Heart left ventricle (tissue), 16 donors: ENCODE measurements at regions not wholly inside any gene's neighbourhood (a gene's known extent, or its start where the extent isn't known, plus 50 kb on each side); places are given as distances from the start of the nearest gene placed in this dataset.
A peak's percentile ranks its signal among the peaks of the same experiment; 100 is the strongest.

ENCODE experiments used
- ATAC-seq, 4 donors: fragments of 200-7000 bp; cut with Tn5 transposase; one replicate each; pipeline ENCODE4 v1.9.1; 2020 to 2022; ENCODE audit warnings: moderate library complexity in 4 of 4, mild to moderate bottlenecking in 3 of 4, moderate number of reproducible peaks in 1 of 4
- DNase-seq, 5 donors: peaks; one replicate each; pipeline ENCODE4 v3.0.0-alpha.2; 2020
- H3K27ac ChIP-seq, 12 donors: fragments of 200-600 bp; sonication (generic) in 4 of 12; one replicate each; pipeline versions ENCODE4 v1.5.0 to v1.8.0; 2016 to 2022; ENCODE audit warnings: mild to moderate bottlenecking in 2 of 12
- H3K27me3 ChIP-seq, 9 donors: fragments of 200-600 bp; sonication (generic) in 2 of 9; one replicate each; pipeline versions ENCODE4 v1.5.1 to v1.8.0; 2016 to 2022; ENCODE audit warnings: mild to moderate bottlenecking in 3 of 9
- H3K36me3 ChIP-seq, 9 donors: fragments of 200-600 bp; sonication (generic) in 2 of 9; one replicate each; pipeline versions ENCODE4 v1.5.0 to v1.8.0; 2018 to 2022; ENCODE audit warnings: mild to moderate bottlenecking in 2 of 9
- H3K4me1 ChIP-seq, 12 donors: fragments of 200-600 bp; sonication (generic) in 4 of 12; one replicate each; pipeline versions ENCODE4 v1.5.0 to v1.8.0; 2016 to 2022; ENCODE audit warnings: mild to moderate bottlenecking in 3 of 12
- H3K4me3 ChIP-seq, 12 donors: fragments of 200-600 bp; sonication (generic) in 4 of 12; one replicate each; pipeline versions ENCODE4 v1.5.0 to v1.8.0; 2017 to 2022; ENCODE audit warnings: mild to moderate bottlenecking in 9 of 12, moderate library complexity in 4 of 12
- H3K9me3 ChIP-seq, 12 donors: fragments of 200-600 bp; sonication (generic) in 4 of 12; one replicate each; pipeline versions ENCODE4 v1.5.0 to v1.8.0; 2016 to 2022; ENCODE audit warnings: mild to moderate bottlenecking in 1 of 12
- POLR2A ChIP-seq, 2 donors: fragments of 450-650 bp; IDR thresholded peaks; one replicate each; pipeline ENCODE4 v1.6.1; 2017; ENCODE audit warnings: antibody characterized with exemption in 2 of 2, mild to moderate bottlenecking in 2 of 2, moderate library complexity in 2 of 2
- WGBS, 4 donors: extraction: QIAGEN DNeasy Blood & Tissue Kit in 2 of 4; methylation state at CpG; one replicate each; pipeline versions ENCODE4 v1.1.5 to v1.1.7; 2013 to 2018; 5-methylcytosine and 5-hydroxymethylcytosine counted together
- intact Hi-C, 10 donors: fragments of 100-400 bp; cut with DNase I; formaldehyde crosslinking; loops; one replicate each; pipeline versions ENCODE4 v1.11.1 to v1.14.2; 2022
- TF ChIP-seq, protein P1 (sequence below), 12 donors: fragments of 200-600 bp; sonication (generic) in 4 of 12; IDR thresholded peaks; one replicate each; pipeline versions ENCODE4 v1.5.0 to v1.8.0; 2018 to 2022; ENCODE audit warnings: antibody characterized with exemption in 12 of 12, mild to moderate bottlenecking in 5 of 12
- donor health status: ischemic (EF 13 %, LVEDD 7.1; RV severe dilation, severe dysfunction).
- donor health status: healthy with polysubstance abuse.
- donor health status: DM: no; HTN: yes; CAD: no.
- donor health status: DM: no; HTN: no; CAD: no.
- donor health status: ischemic (EF 25% LVEDD 6.9; RV normal size, moderate dysfunction).
- donor health status: ischemic (EF 25% LVEDD 5.7; RV mildly dilated, moderate dysfunction).
- donor health status: healthy.
- donor health status: DM: yes; HTN: yes; CAD: no.
- donor health status: ischemic (EF 35%, LVEDD 5.7; RV mildly dilated, moderate dysfunction).
- donor health status: nonischemic (EF 11% LVEDD 7.7; RV severe dilation, severe dysfunction).
- donor health status: DM: yes; HTN: yes; CAD: no.
- donor health status: PGD.
- donor health status: ischemic (EF 29% LVEDD 5.4; RV normal size, mild dysfunction).
- donor health status: nonischemic (EF 23%, LVEDD 6.1; RV moderate dilation, normal function).

DNA sequence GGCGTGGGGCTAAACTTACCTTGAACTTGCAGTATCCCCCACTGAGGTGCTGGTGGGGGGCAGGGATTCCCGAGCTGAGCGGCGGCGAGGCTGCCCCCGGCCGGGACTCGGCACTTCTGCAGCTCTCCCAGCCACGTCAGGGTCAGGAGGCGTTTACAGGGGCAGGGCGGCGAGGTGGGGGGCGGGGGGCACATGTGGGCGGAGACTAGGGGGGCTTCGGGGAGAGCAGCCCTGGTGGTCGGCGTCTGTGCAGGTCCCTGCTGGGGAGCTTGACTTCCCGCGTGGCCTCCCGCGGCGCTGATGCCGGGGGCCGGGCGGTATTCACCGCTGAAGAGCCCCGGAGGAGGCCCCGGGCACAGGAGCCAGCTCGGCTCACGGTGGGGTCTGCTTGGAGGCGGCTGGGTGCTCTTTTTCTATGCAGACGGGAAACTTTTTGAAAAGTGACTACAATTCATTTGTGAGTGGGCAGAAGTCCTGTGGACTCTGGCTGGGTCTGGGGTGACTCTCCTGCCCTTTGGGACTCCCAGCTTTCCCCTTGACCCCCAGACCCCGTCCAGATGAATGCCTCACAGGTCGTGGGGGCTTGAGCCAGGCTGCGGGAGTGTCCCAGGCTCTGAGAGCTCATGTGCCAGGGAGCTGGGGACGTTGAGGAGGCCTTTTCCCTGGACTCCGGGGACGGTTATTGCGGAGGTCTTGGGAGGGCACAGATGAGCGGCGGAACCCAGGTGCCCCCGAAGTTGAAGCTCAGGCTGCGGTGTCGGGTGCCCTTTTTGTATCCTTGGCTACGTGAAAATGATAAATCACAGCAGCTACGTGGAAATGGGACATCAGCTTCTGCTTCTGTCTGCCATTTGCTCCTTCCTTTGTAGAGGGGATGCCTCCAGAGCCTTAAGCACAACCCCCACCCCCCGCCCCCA, 75.9 kb upstream of the GATA5 start:
- H3K9me3 ChIP-seq: no peaks in the 10 kb centered on the region
- intact Hi-C loops: no loop called here
- peaks cover 0 to 52% (median 12%) of the 10 kb centered on the region in 12 donors for H3K4me1 ChIP-seq
- WGBS, 4 donors: 8 to 25% (median 14%) methylated on average over 27 to 47 of the region's 47 CpGs
- H3K4me3 ChIP-seq: peak overlapping the region; percentile 48 to 93 (median 72)
- H3K36me3 ChIP-seq: peaks cover 0 to 6% (median 0%) of the 10 kb centered on the region in 9 donors
- peaks cover 4 to 64% (median 30%) of the 10 kb centered on the region in 9 donors for H3K27me3 ChIP-seq
- no peak for DNase-seq
- no peak for ATAC-seq
- TF ChIP-seq POLR2A (IDR thresholded peaks at IDR 0.05): no peak
- TF ChIP-seq, protein P1, sequence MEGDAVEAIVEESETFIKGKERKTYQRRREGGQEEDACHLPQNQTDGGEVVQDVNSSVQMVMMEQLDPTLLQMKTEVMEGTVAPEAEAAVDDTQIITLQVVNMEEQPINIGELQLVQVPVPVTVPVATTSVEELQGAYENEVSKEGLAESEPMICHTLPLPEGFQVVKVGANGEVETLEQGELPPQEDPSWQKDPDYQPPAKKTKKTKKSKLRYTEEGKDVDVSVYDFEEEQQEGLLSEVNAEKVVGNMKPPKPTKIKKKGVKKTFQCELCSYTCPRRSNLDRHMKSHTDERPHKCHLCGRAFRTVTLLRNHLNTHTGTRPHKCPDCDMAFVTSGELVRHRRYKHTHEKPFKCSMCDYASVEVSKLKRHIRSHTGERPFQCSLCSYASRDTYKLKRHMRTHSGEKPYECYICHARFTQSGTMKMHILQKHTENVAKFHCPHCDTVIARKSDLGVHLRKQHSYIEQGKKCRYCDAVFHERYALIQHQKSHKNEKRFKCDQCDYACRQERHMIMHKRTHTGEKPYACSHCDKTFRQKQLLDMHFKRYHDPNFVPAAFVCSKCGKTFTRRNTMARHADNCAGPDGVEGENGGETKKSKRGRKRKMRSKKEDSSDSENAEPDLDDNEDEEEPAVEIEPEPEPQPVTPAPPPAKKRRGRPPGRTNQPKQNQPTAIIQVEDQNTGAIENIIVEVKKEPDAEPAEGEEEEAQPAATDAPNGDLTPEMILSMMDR (IDR thresholded peaks at IDR 0.05): no peak
- H3K27ac ChIP-seq: peak overlapping the region; percentile 72 to 100 (median 92)

DNA sequence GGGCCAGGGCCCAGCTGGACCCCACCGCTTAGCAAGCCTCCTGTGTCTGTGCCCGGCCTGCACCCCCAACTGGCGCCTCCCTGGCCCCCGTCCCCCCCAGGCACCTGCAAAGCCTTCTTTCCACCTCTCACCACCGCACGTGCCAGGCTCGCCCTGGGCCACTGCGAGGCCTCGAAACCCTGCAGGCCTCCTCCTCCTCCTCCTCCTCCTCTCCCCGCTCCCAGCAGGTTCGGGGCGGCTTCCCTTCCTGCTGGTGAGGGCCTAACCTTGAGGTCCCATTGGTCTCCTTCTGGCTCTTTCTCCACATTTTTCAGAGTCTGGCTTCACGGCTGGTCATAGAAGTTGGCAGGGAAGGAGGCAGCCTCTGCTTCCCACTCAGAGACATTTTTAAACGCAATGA, 76.8 kb upstream of the GATA5 start:
- intact Hi-C loops: no loop called here
- WGBS, 4 donors: 41 to 54% (median 49%) methylated on average over 14 of the region's 14 CpGs
- TF ChIP-seq, protein P1 (IDR thresholded peaks at IDR 0.05): no peak
- no peak for TF ChIP-seq POLR2A (IDR thresholded peaks at IDR 0.05)
- peaks cover 0 to 6% (median 0%) of the 10 kb centered on the region in 9 donors for H3K36me3 ChIP-seq
- peaks cover 4 to 64% (median 30%) of the 10 kb centered on the region in 9 donors for H3K27me3 ChIP-seq
- peak overlapping the region; percentile 41 to 100 (median 92) for H3K27ac ChIP-seq
- no peak for ATAC-seq
- H3K9me3 ChIP-seq: no peaks in the 10 kb centered on the region
- peak overlapping the region; percentile 48 to 93 (median 72) for H3K4me3 ChIP-seq
- DNase-seq: no peak
- H3K4me1 ChIP-seq: peaks cover 0 to 60% (median 12%) of the 10 kb centered on the region in 12 donors

DNA sequence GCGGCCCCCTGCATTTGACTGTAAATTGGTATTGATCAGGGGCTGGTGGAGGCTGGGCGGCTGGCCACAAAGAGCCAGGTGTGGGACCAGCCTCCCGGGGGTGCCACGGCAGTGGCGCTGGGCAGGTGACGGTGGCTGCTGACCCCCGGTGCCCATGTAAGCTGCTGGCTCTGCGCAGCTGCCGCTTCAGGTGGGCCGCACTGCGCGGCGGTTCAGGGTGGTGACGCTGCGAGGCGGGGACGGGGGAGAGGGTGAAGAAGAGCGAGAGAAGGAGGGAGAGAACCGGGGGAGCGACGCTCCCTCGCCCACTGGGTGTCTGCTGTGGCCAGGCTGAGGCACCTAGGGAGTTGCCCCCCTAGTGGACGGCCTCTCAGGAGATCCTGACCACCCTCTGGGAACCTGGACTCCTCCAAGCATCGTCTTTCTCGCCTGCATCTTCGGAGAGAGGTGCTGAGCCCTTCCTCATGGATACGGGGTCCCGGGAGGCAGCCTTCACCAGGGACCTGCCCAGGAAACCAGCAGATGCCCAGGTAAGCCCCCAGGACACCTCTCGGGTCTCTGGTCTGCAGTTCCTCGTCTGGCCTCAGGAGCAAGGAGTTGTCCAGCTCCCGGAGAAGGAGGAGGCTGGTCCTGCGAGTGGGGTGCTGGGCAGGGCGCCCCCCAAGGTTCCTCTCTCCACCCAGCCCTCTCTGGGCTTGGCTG, 77.5 kb upstream of the GATA5 start:
- H3K4me1 ChIP-seq: peaks cover 0 to 66% (median 12%) of the 10 kb centered on the region in 12 donors
- H3K4me3 ChIP-seq: peak overlapping the region; percentile 24 to 93 (median 72)

More for the DNA sequence above, 77.5 kb upstream of the GATA5 start:
- DNase-seq: no peak
- intact Hi-C loops: no loop called here
- Histone ChIP-seq H3K36me3 (peaks cover 0 to 6% (median 0%) of the 10 kb centered on the region in 9 donors), H3K9me3 (no peaks in the 10 kb centered on the region), H3K27me3 (peaks cover 4 to 64% (median 30%) of the 10 kb centered on the region in 9 donors), H3K27ac (peak overlapping the region; percentile 45 to 100 (median 92))
- WGBS, 4 donors: 43 to 74% (median 51%) methylated on average over 30 to 33 of the region's 33 CpGs
- TF ChIP-seq, protein P1 (IDR thresholded peaks at IDR 0.05): peak in 2 of 12 donors; percentile 5 to 23
- no peak for TF ChIP-seq POLR2A (IDR thresholded peaks at IDR 0.05)
- no peak for ATAC-seq
